Bronchial epithelial cell (primary cell): ENCODE measurements at regions not wholly inside any gene's neighbourhood (a gene's known extent, or its start where the extent isn't known, plus 50 kb on each side); places are given as distances from the start of the nearest gene placed in this dataset.

Source experiments
- DNase-seq: peaks from one replicate; pipeline ENCODE4 v3.0.0-alpha.2; 2010; ENCODE audit warnings: low read depth
- FAIRE-seq: peaks from 2 replicates; lab custom pipeline; 2011; peaks lifted over from hg19 to GRCh38; lab: Jason Lieb, UNC
- H3K27me3 ChIP-seq: 2 replicates; pipeline ENCODE4 v1.5.1; 2011; ENCODE audit warnings: low read length; ENCODE audit not compliant: control insufficient read depth, insufficient read depth
- H3K36me3 ChIP-seq: 2 replicates; pipeline ENCODE4 v1.5.1; 2011; ENCODE audit warnings: low read length; ENCODE audit not compliant: control insufficient read depth, insufficient read depth
- H3K4me3 ChIP-seq: 2 replicates; pipeline ENCODE4 v1.5.1; 2011; ENCODE audit warnings: mild to moderate bottlenecking, low read depth, low read length, control low read depth
- TF ChIP-seq, protein P1 (sequence below): IDR thresholded peaks from 2 replicates; pipeline ENCODE4 v1.5.1; 2011; ENCODE audit warnings: mild to moderate bottlenecking, moderate library complexity, low read length, control low read depth, inconsistent platforms; ENCODE audit not compliant: insufficient read depth, severe bottlenecking

DNA sequence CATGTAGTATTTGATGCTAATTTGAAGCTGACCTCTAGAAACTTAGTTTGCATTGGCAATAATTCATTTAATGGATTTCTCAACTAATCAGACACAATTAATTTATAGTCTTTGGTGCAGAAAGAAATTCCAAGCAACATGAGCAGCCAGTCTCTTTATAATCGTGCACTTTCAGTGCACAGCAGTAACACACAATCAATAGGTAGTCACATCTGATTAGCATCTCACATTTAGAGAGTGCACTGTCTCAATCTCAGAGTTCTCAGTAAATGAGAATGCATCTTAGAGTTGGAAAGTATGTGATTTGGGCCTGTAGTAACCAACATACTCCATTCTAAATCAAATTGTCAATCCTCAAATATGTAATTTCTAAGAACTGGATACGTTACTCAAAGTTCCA, 377.6 kb downstream of the POM121L12 start:
- TF ChIP-seq, protein P1, sequence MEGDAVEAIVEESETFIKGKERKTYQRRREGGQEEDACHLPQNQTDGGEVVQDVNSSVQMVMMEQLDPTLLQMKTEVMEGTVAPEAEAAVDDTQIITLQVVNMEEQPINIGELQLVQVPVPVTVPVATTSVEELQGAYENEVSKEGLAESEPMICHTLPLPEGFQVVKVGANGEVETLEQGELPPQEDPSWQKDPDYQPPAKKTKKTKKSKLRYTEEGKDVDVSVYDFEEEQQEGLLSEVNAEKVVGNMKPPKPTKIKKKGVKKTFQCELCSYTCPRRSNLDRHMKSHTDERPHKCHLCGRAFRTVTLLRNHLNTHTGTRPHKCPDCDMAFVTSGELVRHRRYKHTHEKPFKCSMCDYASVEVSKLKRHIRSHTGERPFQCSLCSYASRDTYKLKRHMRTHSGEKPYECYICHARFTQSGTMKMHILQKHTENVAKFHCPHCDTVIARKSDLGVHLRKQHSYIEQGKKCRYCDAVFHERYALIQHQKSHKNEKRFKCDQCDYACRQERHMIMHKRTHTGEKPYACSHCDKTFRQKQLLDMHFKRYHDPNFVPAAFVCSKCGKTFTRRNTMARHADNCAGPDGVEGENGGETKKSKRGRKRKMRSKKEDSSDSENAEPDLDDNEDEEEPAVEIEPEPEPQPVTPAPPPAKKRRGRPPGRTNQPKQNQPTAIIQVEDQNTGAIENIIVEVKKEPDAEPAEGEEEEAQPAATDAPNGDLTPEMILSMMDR = no peak
- no peak for FAIRE-seq

DNA sequence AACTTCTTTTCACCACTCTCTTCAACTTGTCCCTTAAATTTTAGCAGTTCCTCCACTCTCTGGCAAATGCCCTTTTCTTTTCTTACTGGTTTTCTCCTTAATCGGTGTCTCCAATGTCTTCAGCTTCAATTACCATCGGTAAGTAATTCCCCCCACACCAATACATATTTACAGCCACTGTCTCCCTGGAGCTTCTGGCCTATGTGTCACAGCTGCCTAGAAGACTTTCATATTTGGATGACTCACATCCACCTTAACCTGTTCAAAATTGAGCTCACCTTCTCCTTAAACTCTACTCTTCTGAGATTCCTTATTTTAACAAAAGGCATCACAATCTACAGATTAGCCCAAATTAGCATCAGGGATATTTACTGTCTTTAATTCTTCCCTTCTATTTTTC, 380.4 kb downstream of the POM121L12 start:
- H3K27me3 ChIP-seq = no peaks in the 10 kb centered on the region
- no peak overlapping the region for H3K4me3 ChIP-seq
- TF ChIP-seq, protein P1 = no peak
- DNase-seq (peak; percentile 16), FAIRE-seq (no peak)
- no peaks in the 10 kb centered on the region for H3K36me3 ChIP-seq

More for the DNA sequence above, 377.6 kb downstream of the POM121L12 start:
- no peaks in the 10 kb centered on the region for H3K36me3 ChIP-seq
- H3K27me3 ChIP-seq = no peaks in the 10 kb centered on the region
- DNase-seq = no peak
- H3K4me3 ChIP-seq = no peak overlapping the region

DNA sequence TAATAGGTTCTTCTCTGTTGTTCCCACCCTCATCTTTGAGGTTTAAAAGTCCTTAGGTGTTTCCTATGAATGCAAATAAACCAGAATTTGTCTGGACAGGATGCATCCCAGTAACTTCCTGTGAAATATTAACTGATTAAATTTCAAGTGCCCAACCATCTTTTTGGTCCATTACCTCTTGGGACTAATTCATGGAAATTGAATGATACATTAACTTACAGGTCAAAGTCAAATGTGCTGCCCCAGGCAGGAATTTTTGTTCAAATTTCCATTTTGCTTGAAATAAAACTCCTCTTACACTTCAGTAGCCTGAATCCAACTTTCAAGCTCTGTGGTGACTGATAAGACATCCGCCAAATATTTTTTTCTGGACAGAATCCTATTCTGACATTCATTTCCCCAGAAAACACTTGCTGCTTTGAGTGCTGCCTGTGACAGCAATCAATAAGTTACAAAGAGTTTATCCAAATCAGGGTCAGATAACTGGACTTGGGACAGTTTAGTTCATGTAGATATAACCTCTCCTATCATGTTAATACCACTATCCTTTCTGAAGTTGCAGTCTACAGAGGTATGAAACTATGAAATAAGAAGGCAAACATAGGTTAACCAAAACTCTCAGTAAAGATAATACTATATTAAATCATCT, 383.5 kb downstream of the POM121L12 start:
- TF ChIP-seq, protein P1 = no peak
- FAIRE-seq (no peak), DNase-seq (no peak)
- Histone ChIP-seq H3K4me3 (no peak overlapping the region), H3K36me3 (no peaks in the 10 kb centered on the region), H3K27me3 (no peaks in the 10 kb centered on the region)

DNA sequence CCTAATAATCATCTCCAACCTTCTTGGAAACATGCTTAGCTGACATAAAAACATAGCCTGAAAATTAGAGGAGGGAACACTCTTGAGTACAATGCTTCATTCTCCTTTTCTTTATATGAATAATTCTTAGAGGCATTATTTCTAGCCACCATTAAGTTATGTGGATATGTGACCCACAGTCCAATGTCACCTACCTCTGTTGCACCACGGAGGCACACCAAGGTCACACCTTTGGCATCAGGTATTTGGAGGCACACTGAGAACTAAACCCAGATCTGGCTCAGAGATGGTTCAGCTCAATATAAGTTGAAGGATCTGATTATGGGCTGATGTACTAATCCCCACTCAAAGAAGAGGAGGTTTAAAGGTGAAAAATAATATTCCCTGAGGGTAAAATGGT, 385.1 kb downstream of the POM121L12 start:
- no peaks in the 10 kb centered on the region for H3K27me3 ChIP-seq
- DNase-seq (no peak), FAIRE-seq (no peak)
- no peak overlapping the region for H3K4me3 ChIP-seq
- no peaks in the 10 kb centered on the region for H3K36me3 ChIP-seq
- TF ChIP-seq, protein P1 = no peak

DNA sequence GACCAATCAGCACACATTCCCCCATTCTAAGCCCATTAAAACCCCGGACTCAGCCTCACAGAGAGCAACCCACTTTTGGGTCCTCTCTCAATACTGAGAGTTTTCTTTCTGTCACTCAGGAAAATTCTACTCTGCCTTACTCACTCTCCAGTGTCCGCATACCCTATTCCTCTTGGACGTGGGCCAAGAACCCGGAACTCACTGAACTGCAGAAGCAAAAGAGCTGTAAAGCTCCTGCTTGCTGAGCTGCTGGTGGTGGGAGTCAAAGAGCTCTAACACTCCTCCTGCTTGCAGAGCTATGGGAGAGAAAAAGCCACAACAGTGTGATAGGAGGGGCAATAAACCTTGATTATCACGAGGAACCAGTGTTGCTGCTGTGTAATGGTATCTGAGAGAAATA, 386.9 kb downstream of the POM121L12 start:
- TF ChIP-seq, protein P1 = no peak
- FAIRE-seq (no peak), DNase-seq (no peak)
- no peaks in the 10 kb centered on the region for H3K27me3 ChIP-seq
- H3K36me3 ChIP-seq = no peaks in the 10 kb centered on the region
- H3K4me3 ChIP-seq = no peak overlapping the region

DNA sequence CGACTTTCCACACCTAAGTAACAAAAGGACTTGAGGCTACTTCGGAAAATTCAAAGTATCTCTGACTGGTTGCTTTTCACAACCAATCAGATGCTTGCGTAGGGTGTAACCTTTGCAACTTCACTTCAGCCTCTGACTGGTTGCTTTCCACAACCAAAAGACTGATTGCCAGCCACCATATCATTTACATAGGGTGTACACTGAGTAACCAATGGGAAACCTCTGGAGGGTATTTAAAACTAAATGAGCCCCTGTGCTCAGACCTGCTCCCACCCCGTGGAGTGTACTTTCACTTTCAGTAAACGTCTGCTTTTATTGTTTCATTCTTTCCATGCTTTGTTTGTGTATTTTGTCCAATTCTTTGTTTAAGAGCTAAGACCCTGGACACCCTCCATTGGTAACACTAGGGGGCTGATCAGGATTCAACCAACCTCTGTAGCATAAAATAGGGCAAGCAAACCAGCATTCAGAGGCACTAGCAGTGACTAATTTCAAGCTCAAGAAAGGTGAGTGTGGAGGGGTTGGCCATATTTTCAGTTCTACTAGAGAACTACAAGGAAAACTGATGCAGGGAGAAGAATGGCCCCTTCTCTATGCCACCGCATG, 390.8 kb downstream of the POM121L12 start:
- no peak overlapping the region for H3K4me3 ChIP-seq

More for the DNA sequence above, 390.8 kb downstream of the POM121L12 start:
- FAIRE-seq (no peak), DNase-seq (no peak)
- no peaks in the 10 kb centered on the region for H3K27me3 ChIP-seq
- TF ChIP-seq, protein P1 = no peak
- no peaks in the 10 kb centered on the region for H3K36me3 ChIP-seq
